Activated naive CD4-positive, alpha-beta T cell (primary cell): ENCODE measurements at regions not wholly inside any gene's neighbourhood (a gene's known extent, or its start where the extent isn't known, plus 50 kb on each side); places are given as distances from the start of the nearest gene placed in this dataset.
"Not testable (repeated sequence)": the region's sequence is repeated elsewhere in the genome, so short reads cannot be mapped to it uniquely, and the experiment has no call there.

Experiments
- DNase-seq, 4 experiments: peaks; one replicate each; lab custom pipeline; 2025; lab: John Stamatoyannopoulos, UW

- DNase-seq: no peak
Observed at GRCh38 chr13:75178436-75178835, 303.5 kb downstream of the TBC1D4 start.

GRCh38 chr13:75175575-75175974 lies 306.4 kb downstream of the TBC1D4 start:
- DNase-seq: no peak

GRCh38 chr13:75175097-75175496 lies 306.9 kb downstream of the TBC1D4 start:
- not testable (repeated sequence) for DNase-seq

GRCh38 chr13:75174481-75174880 lies 307.5 kb downstream of the TBC1D4 start:
- no peak for DNase-seq

- no peak for DNase-seq
Observed at GRCh38 chr13:75173457-75174356, 308.3 kb downstream of the TBC1D4 start.

GRCh38 chr13:75170311-75170710 lies 311.7 kb downstream of the TBC1D4 start:
- no peak for DNase-seq

GRCh38 chr13:75165543-75166230 lies 316.3 kb downstream of the TBC1D4 start:
- no peak for DNase-seq

- DNase-seq: no peak
Observed at GRCh38 chr13:75161804-75162203, 320.2 kb downstream of the TBC1D4 start.

- DNase-seq: no peak
Observed at GRCh38 chr13:75160984-75161383, 321.0 kb downstream of the TBC1D4 start.

- DNase-seq: no peak
Observed at GRCh38 chr13:75154331-75154730, 327.6 kb downstream of the TBC1D4 start.

GRCh38 chr13:75153834-75154233 lies 328.1 kb downstream of the TBC1D4 start:
- DNase-seq: no peak

- no peak for DNase-seq
Observed at GRCh38 chr13:75153386-75153785, 328.6 kb downstream of the TBC1D4 start.

- no peak for DNase-seq
Observed at GRCh38 chr13:75151081-75151643, 330.8 kb downstream of the TBC1D4 start.

- no peak for DNase-seq
Observed at GRCh38 chr13:75149776-75150175, 332.2 kb downstream of the TBC1D4 start.

- no peak for DNase-seq
Observed at GRCh38 chr13:75147946-75148345, 334.0 kb downstream of the TBC1D4 start.

- DNase-seq: no peak
Observed at GRCh38 chr13:75146436-75146835, 335.5 kb downstream of the TBC1D4 start.

GRCh38 chr13:75145927-75146326 lies 336.0 kb downstream of the TBC1D4 start:
- DNase-seq: no peak

GRCh38 chr13:75139291-75139690 lies 342.7 kb downstream of the TBC1D4 start:
- DNase-seq: no peak

- DNase-seq: no peak
Observed at GRCh38 chr13:75137911-75138571, 343.9 kb downstream of the TBC1D4 start.

GRCh38 chr13:75136151-75136550 lies 345.8 kb downstream of the TBC1D4 start:
- DNase-seq: no peak

- no peak for DNase-seq
Observed at GRCh38 chr13:75135325-75135825, 346.6 kb downstream of the TBC1D4 start.
